Tibial nerve (tissue), 4 donors: ENCODE measurements at regions not wholly inside any gene's neighbourhood (a gene's known extent, or its start where the extent isn't known, plus 50 kb on each side); places are given as distances from the start of the nearest gene placed in this dataset.

ENCODE experiments used
- CTCF ChIP-seq, 5 experiments: fragments of 200-600 bp in 3 of 5; fragments of 450-650 bp in 2 of 5; sonication (generic) in 3 of 5; IDR thresholded peaks; one replicate each; pipeline ENCODE4 v1.5.1; 2016 to 2019; ENCODE audit warnings: antibody characterized with exemption in 5 of 5, mild to moderate bottlenecking in 3 of 5, moderate library complexity in 2 of 5
- EP300 ChIP-seq, 2 donors: sonication (generic); formaldehyde crosslinking; IDR thresholded peaks; one replicate each; pipeline ENCODE4 v1.6.1; 2017; ENCODE audit warnings: antibody characterized with exemption in 2 of 2, mild to moderate bottlenecking in 1 of 2
- POLR2A ChIP-seq, 2 donors: fragments of 450-650 bp; IDR thresholded peaks; one replicate each; pipeline ENCODE4 v1.6.1; 2017; ENCODE audit warnings: antibody characterized with exemption in 2 of 2, mild to moderate bottlenecking in 2 of 2, moderate library complexity in 2 of 2

- TF ChIP-seq POLR2A (IDR thresholded peaks at IDR 0.05) (no peak), CTCF (IDR thresholded peaks at IDR 0.05) (no peak), EP300 (IDR thresholded peaks at IDR 0.05) (no peak)
These were observed 59.8 kb upstream of the KDM7A start for GRCh38 chr7:140236626-140237025.
